HFF-Myc (cell line): ENCODE measurements at regions not wholly inside any gene's neighbourhood (a gene's known extent, or its start where the extent isn't known, plus 50 kb on each side); places are given as distances from the start of the nearest gene placed in this dataset.

Experiments
- DNase-seq: peaks from one replicate; pipeline ENCODE4 v3.0.0-alpha.2; 2011; ENCODE audit warnings: low read depth; ENCODE audit errors: extremely low read depth
- H3K4me3 ChIP-seq: replicated peaks from 2 replicates; pipeline ENCODE4 v1.5.1; 2011; ENCODE audit warnings: low read depth, mild to moderate bottlenecking, control low read depth, low read length
- TF ChIP-seq, protein P1 (sequence below): IDR thresholded peaks from 2 replicates; pipeline ENCODE4 v1.5.1; 2012; ENCODE audit warnings: mild to moderate bottlenecking, low read depth, low read length, control low read depth; ENCODE audit errors: missing control alignments

DNA sequence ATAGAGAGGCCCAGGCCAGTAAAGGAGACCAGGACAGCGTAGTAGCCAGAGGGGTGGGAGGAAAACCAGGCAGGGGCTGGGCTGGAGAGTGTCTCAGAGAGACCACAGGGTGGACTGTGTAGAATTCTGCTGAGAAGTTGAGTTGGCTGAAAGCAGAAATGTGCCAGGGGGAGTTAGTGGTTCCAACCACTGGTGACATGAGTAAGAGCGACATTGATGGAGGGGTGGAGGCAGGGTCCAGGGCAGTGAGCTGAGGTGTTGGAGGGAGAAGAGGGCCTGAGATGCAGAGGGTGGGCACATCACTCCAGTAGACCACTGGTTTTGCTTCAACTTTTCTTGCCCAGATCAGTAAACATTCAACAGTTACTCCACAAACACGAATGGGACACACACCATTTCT is 106.5 kb downstream of the ASB7 start:
- TF ChIP-seq, protein P1, sequence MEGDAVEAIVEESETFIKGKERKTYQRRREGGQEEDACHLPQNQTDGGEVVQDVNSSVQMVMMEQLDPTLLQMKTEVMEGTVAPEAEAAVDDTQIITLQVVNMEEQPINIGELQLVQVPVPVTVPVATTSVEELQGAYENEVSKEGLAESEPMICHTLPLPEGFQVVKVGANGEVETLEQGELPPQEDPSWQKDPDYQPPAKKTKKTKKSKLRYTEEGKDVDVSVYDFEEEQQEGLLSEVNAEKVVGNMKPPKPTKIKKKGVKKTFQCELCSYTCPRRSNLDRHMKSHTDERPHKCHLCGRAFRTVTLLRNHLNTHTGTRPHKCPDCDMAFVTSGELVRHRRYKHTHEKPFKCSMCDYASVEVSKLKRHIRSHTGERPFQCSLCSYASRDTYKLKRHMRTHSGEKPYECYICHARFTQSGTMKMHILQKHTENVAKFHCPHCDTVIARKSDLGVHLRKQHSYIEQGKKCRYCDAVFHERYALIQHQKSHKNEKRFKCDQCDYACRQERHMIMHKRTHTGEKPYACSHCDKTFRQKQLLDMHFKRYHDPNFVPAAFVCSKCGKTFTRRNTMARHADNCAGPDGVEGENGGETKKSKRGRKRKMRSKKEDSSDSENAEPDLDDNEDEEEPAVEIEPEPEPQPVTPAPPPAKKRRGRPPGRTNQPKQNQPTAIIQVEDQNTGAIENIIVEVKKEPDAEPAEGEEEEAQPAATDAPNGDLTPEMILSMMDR = no peak
- DNase-seq = no peak
- H3K4me3 ChIP-seq = no peak overlapping the region

DNA sequence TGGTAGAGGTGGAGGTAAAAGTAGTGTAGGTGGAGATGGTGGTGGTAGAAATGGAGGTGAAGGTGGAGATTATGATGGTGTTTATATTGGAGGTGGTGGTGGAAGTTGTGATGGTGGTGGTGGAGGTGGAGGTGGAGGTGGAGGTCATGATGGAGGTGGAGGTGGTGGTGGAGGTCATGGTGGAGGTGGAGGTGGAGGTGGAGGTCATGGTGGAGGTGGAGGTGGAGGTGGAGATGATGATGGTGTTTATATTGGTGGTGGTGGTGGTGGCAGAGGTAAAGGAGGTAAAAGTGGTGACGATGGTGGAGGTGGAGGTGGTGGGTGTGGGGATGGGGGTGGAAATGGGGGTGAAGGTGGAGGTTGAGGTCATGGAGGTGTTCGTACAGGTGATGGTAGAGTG is 107.8 kb downstream of the ASB7 start:
- no peak overlapping the region for H3K4me3 ChIP-seq
- TF ChIP-seq, protein P1 = no peak
- no peak for DNase-seq

DNA sequence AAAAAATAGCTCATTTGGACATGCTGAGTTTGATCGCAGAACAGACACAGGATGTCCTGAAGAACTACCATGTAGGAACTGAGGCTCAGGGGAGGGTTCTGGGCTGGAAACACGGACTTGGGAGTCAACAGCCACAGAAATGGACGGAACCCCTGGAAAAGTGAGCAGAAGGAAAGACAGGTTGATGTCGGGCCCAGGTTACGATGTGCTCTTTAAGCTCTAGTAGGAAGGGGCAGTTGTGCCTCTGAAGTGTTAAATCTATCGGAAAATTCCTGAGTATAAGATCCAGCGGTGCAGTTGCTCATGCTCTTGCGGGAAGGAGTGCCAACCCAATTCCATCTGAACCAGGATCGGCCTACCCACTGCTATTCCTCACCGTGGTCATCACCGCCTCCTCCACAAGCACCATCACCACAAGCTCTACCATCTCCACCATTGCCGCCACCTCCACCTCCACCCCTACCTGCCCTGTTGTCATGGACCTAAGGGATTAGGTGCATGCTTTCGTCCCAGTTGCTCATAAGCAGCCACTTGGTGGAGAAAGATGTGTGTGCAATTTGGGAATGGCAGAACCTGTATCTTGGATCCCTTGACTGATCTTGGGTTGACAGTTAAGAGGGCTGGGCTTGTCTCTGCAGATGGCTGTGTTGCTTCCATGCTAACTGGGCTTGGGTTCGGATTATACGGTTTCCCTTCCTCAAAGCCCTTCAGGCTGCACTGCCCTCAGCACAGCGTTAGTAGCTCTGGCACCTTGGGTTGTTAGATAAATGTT is 108.5 kb downstream of the ASB7 start:
- no peak overlapping the region for H3K4me3 ChIP-seq
- TF ChIP-seq, protein P1 = no peak
- DNase-seq = no peak

DNA sequence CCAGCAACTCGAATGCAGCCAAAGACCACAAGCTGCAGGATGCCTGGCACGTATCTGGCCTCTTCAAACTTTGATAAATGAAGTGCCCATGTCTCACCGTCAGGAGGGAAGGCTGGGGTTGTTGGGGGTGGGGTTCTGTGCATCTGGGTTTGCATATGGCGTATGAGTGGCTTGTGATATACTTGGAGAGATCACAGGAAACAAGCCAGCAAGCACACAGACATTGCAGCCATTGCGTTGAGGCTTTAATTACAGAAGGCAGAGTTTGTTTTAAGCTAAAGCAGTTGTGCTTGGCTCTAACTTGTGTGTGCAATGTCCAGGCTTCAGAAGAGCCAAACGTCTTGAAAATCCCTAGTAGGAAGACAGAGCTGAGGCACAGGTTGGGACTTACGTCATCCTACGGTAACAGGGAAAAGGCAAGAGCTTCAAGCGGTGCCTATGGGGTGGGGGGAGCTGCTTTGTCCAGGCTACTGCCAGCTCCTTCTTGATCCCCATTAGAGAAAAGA is 109.2 kb downstream of the ASB7 start:
- DNase-seq = no peak
- no peak overlapping the region for H3K4me3 ChIP-seq
- TF ChIP-seq, protein P1 = no peak

DNA sequence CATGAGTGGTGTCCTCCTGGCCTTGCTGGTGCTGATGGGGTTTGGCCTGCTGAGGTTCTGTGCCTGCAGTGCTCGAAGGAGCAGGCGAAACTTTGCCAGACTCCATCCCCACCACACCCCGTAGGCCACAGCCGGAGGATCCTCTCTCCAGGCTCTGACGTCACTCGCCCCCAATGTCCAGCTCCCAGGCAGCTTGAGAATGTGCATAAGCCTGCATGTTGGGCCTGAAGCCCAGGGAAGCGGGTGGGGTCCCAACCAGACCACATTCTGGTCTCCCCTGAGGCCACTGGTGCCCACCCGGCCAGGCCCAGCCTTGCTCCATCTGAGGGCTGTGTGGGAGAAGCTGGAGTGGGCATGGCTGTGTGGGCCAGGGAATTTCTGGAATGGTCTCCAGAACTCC is 109.8 kb downstream of the ASB7 start:
- TF ChIP-seq, protein P1 = no peak
- H3K4me3 ChIP-seq = no peak overlapping the region
- DNase-seq = no peak

DNA sequence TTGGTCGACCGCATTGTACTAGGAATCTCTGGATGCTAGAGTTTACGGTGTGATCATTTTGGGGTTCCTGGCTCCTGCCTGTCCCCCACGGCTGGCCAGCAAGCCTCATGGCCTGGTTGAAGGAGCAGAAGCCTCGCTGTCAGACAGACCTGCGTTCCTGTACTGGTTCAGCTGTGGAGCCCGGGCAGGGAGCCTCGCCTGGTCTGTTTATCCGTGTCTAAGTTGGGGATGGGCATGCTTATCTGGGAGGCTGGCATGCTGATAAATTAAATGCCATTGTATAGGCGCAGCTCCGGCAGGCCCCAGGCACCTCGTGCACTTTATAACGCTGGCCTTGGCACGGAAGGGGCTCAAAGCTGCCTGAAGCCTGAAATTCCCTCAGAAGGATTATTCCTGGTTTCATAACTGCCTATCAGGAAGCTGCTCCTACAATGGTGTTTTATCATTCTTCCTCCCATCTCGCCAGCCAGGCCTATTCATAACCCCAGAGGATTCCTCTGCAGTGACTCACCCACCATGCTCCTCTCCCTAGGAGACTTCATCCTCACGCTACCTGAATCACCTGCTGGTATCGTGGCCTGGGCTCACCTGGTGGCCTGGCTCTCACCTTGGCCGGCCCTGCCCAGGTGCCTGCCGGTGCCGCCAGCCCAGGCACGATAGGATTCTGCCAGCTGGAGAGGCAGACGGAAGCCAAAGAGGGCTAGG is 110.9 kb downstream of the ASB7 start:
- DNase-seq = no peak
- H3K4me3 ChIP-seq = no peak overlapping the region
- TF ChIP-seq, protein P1 = no peak
